Germinal center (tissue), 1 donor: ENCODE measurements at regions not wholly inside any gene's neighbourhood (a gene's known extent, or its start where the extent isn't known, plus 50 kb on each side); places are given as distances from the start of the nearest gene placed in this dataset.
A peak's percentile ranks its signal among the peaks of the same experiment; 100 is the strongest.

Source experiments
- DNase-seq: peaks from one replicate; pipeline ENCODE4 v3.0.0; 2012; ENCODE audit warnings: mixed read lengths, low spot score

- DNase-seq: no peak
Observed at GRCh38 chr9:115169003-115169402, 51.0 kb upstream of the TNC start.

- no peak for DNase-seq
Observed at GRCh38 chr9:115170358-115171073, 52.6 kb upstream of the TNC start.

- no peak for DNase-seq
Observed at GRCh38 chr9:115171921-115172388, 54.0 kb upstream of the TNC start.

- DNase-seq: no peak
Observed at GRCh38 chr9:115182264-115182663, 64.3 kb upstream of the TNC start.

GRCh38 chr9:115183436-115183835, 65.5 kb upstream of the TNC start:
- no peak for DNase-seq

GRCh38 chr9:115189686-115190085, 71.7 kb upstream of the TNC start:
- no peak for DNase-seq

GRCh38 chr9:115191667-115192066, 73.7 kb upstream of the TNC start:
- DNase-seq: no peak

GRCh38 chr9:115192280-115192679, 74.3 kb upstream of the TNC start:
- no peak for DNase-seq

- peak; percentile 45 for DNase-seq
Observed at GRCh38 chr9:115192835-115193525, 75.0 kb upstream of the TNC start.

- no peak for DNase-seq
Observed at GRCh38 chr9:115193777-115194176, 75.8 kb upstream of the TNC start.

- no peak for DNase-seq
Observed at GRCh38 chr9:115194216-115194615, 76.3 kb upstream of the TNC start.

- DNase-seq: no peak
Observed at GRCh38 chr9:115195912-115196311, 78.0 kb upstream of the TNC start.

GRCh38 chr9:115196919-115197318, 79.0 kb upstream of the TNC start:
- no peak for DNase-seq

- DNase-seq: no peak
Observed at GRCh38 chr9:115198001-115198400, 80.0 kb upstream of the TNC start.

- DNase-seq: no peak
Observed at GRCh38 chr9:115200711-115201505, 83.0 kb upstream of the TNC start.

- no peak for DNase-seq
Observed at GRCh38 chr9:115202181-115202580, 84.2 kb upstream of the TNC start.

GRCh38 chr9:115202960-115203751, 85.2 kb upstream of the TNC start:
- no peak for DNase-seq

- DNase-seq: no peak
Observed at GRCh38 chr9:115204904-115205453, 87.0 kb upstream of the TNC start.

- DNase-seq: no peak
Observed at GRCh38 chr9:115207003-115207836, 89.3 kb upstream of the TNC start.

- no peak for DNase-seq
Observed at GRCh38 chr9:115208501-115208900, 90.5 kb upstream of the TNC start.
